Activated B cell treated with CpG ODN at 0.5 μM for 24 hours (primary cell): ENCODE measurements at regions not wholly inside any gene's neighbourhood (a gene's known extent, or its start where the extent isn't known, plus 50 kb on each side); places are given as distances from the start of the nearest gene placed in this dataset.

Experiments used
- ATAC-seq: fragments of 200-7000 bp; cut with Tn5 transposase; one replicate; pipeline ENCODE4 v1.10.0; 2021; ENCODE audit warnings: low read depth, mild to moderate bottlenecking, moderate library complexity
- CTCF ChIA-PET: fragments of 350-600 bp; sonication (Branson Sonifier 250); formaldehyde crosslinking; loops from one replicate; lab custom pipeline; 2021; ENCODE audit warnings: antibody characterized with exemption; lab: Charles Lee
- POLR2A ChIA-PET: fragments of 350-600 bp; sonication (Branson Sonifier 250); formaldehyde crosslinking; loops from one replicate; lab custom pipeline; 2021; ENCODE audit warnings: antibody characterized with exemption; lab: Charles Lee
- DNase-seq: peaks from one replicate; pipeline ENCODE4 v3.0.0; 2022
- H3K27ac Mint-ChIP-seq: one replicate; pipeline ENCODE4 v1.8.0; 2020; ENCODE audit warnings: mixed read lengths
- H3K27me3 Mint-ChIP-seq: one replicate; pipeline ENCODE4 v1.8.0; 2021; ENCODE audit warnings: mixed read lengths
- H3K36me3 Mint-ChIP-seq: one replicate; pipeline ENCODE4 v1.8.0; 2021; ENCODE audit warnings: low read depth, mixed read lengths
- H3K4me1 Mint-ChIP-seq: one replicate; pipeline ENCODE4 v1.8.0; 2021; ENCODE audit warnings: mixed read lengths
- H3K4me3 Mint-ChIP-seq: one replicate; pipeline ENCODE4 v1.8.0; 2020; ENCODE audit warnings: mild to moderate bottlenecking, mixed read lengths
- H3K9me3 Mint-ChIP-seq: one replicate; pipeline ENCODE4 v1.8.0; 2020; ENCODE audit warnings: mixed read lengths
- CTCF ChIP-seq: fragments of 200-600 bp; IDR thresholded peaks from one replicate; pipeline ENCODE4 v1.8.0; 2022; ENCODE audit warnings: antibody characterized with exemption, mild to moderate bottlenecking
- intact Hi-C: fragments of 100-400 bp; cut with micrococcal nuclease; formaldehyde crosslinking; loops from one replicate; pipeline ENCODE4 v1.15.1; 2024

GRCh38 chr3:30112411-30112810, 494.0 kb upstream of the TGFBR2 start:
- no peaks in the 10 kb centered on the region for H3K9me3 Mint-ChIP-seq
- intact Hi-C loops, result loop anchor here (10.0 kb wide), 1 partner anchor 512 kb away; no protein-coding TSS in a partner anchor
- H3K36me3 Mint-ChIP-seq, result no peaks in the 10 kb centered on the region
- POLR2A ChIA-PET, result no interaction called here
- H3K27me3 Mint-ChIP-seq, result no peaks in the 10 kb centered on the region
- peaks cover 10% of the 10 kb centered on the region for H3K4me1 Mint-ChIP-seq
- CTCF ChIA-PET, result interaction anchor here (0.9 to 4.5 kb wide), 7 partner anchors 16 to 639 kb away, joined by 3 to 45 read pairs (median 7); no protein-coding TSS in a partner anchor
- ATAC-seq, result no peak
- no peak overlapping the region for H3K27ac Mint-ChIP-seq
- no peak overlapping the region for H3K4me3 Mint-ChIP-seq
- no peak for TF ChIP-seq CTCF
- DNase-seq, result no peak

GRCh38 chr3:30112902-30113484, 493.4 kb upstream of the TGFBR2 start:
- H3K9me3 Mint-ChIP-seq, result no peaks in the 10 kb centered on the region
- H3K4me1 Mint-ChIP-seq, result peaks cover 10% of the 10 kb centered on the region
- H3K27me3 Mint-ChIP-seq, result no peaks in the 10 kb centered on the region
- H3K4me3 Mint-ChIP-seq, result no peak overlapping the region
- no peak for TF ChIP-seq CTCF
- DNase-seq (no peak), ATAC-seq (no peak)
- CTCF ChIA-PET, result interaction anchor here (0.9 to 4.5 kb wide), 13 partner anchors 16 to 638 kb away, joined by 3 to 45 read pairs (median 6); no protein-coding TSS in a partner anchor
- H3K36me3 Mint-ChIP-seq, result no peaks in the 10 kb centered on the region
- intact Hi-C loops, result loop anchor here (1.0 to 10.0 kb wide), 8 partner anchors 71 to 1019 kb away; no protein-coding TSS in a partner anchor
- H3K27ac Mint-ChIP-seq, result no peak overlapping the region
- POLR2A ChIA-PET, result no interaction called here

GRCh38 chr3:30113906-30114305, 492.5 kb upstream of the TGFBR2 start:
- intact Hi-C loops, result loop anchor here (1.0 to 10.0 kb wide), 8 partner anchors 72 to 1018 kb away; no protein-coding TSS in a partner anchor
- DNase-seq (no peak), ATAC-seq (no peak)
- POLR2A ChIA-PET, result interaction anchor here (0.7 kb wide), 1 partner anchor 544 kb away, joined by 4 read pairs; no protein-coding TSS in a partner anchor
- TF ChIP-seq CTCF, result no peak
- Mint-ChIP-seq H3K27me3 (no peaks in the 10 kb centered on the region), H3K4me1 (peaks cover 10% of the 10 kb centered on the region), H3K4me3 (no peak overlapping the region), H3K27ac (no peak overlapping the region), H3K9me3 (no peaks in the 10 kb centered on the region), H3K36me3 (no peaks in the 10 kb centered on the region)
- CTCF ChIA-PET, result interaction anchor here (0.9 to 4.5 kb wide), 10 partner anchors 71 to 637 kb away, joined by 3 to 45 read pairs (median 6); no protein-coding TSS in a partner anchor

DNA sequence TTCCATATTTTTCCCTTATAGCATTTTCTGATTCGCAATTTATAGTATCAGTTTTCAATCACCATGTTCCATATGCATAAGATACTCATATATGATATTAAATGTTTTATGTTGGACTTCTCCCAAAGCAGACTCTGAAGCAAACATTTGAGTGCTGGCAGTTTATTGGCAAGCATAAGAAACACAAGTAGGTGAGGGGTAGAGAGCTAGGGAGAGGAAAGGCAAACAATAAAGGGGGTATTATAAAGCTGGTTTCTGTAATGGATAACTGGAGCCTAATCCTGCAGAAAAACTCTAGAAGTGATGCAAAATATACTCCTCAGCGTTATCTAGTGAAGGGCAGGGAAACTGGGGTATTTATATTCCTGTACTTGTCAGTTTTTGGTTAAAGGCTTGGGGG, 491.5 kb upstream of the TGFBR2 start:
- DNase-seq, result no peak
- Mint-ChIP-seq H3K9me3 (no peaks in the 10 kb centered on the region), H3K4me3 (no peak overlapping the region), H3K27ac (no peak overlapping the region), H3K36me3 (no peaks in the 10 kb centered on the region), H3K27me3 (no peaks in the 10 kb centered on the region), H3K4me1 (peaks cover 10% of the 10 kb centered on the region)
- ATAC-seq, result no peak
- ChIA-PET POLR2A (no interaction called here), CTCF (interaction anchor here (2.8 to 4.5 kb wide), 3 partner anchors 83 to 636 kb away, joined by 13 to 45 read pairs (median 24); no protein-coding TSS in a partner anchor)
- intact Hi-C loops, result loop anchor here (10.0 kb wide), 1 partner anchor 510 kb away; no protein-coding TSS in a partner anchor
- TF ChIP-seq CTCF, result no peak

GRCh38 chr3:30122359-30122758, 484.0 kb upstream of the TGFBR2 start:
- POLR2A ChIA-PET, result no interaction called here
- CTCF ChIA-PET, result no interaction called here

More at GRCh38 chr3:30122359-30122758, 484.0 kb upstream of the TGFBR2 start:
- DNase-seq (no peak), ATAC-seq (no peak)
- intact Hi-C loops, result no loop called here
- H3K4me1 Mint-ChIP-seq, result no peaks in the 10 kb centered on the region
- H3K27me3 Mint-ChIP-seq, result peaks cover 2% of the 10 kb centered on the region
- H3K27ac Mint-ChIP-seq, result no peak overlapping the region
- no peaks in the 10 kb centered on the region for H3K36me3 Mint-ChIP-seq
- no peak for TF ChIP-seq CTCF
- no peak overlapping the region for H3K4me3 Mint-ChIP-seq
- H3K9me3 Mint-ChIP-seq, result peaks cover 4% of the 10 kb centered on the region
